ENCODE measurements at regions not wholly inside any gene's neighbourhood (a gene's known extent, or its start where the extent isn't known, plus 50 kb on each side); places are given as distances from the start of the nearest gene placed in this dataset.

- DNase-seq (ENCODE audit: low read depth in 3 of 3, low spot score in 2 of 3), result no peak
Observed at GRCh38 chr15:35722501-35722900, 176.5 kb upstream of the DPH6 start.

GRCh38 chr15:35723120-35723847 lies 177.3 kb upstream of the DPH6 start:
- no peak for DNase-seq (ENCODE audit: low read depth in 3 of 3, low spot score in 2 of 3)

- no peak for DNase-seq (ENCODE audit: low read depth in 3 of 3, low spot score in 2 of 3)
Observed at GRCh38 chr15:35723852-35724251, 177.9 kb upstream of the DPH6 start.

- DNase-seq (ENCODE audit: low read depth in 3 of 3, low spot score in 2 of 3), result no peak
Observed at GRCh38 chr15:35724626-35725025, 178.7 kb upstream of the DPH6 start.

GRCh38 chr15:35725353-35725752 lies 179.4 kb upstream of the DPH6 start:
- no peak for DNase-seq (ENCODE audit: low read depth in 3 of 3, low spot score in 2 of 3)

GRCh38 chr15:35727627-35728026 lies 181.7 kb upstream of the DPH6 start:
- no peak for DNase-seq (ENCODE audit: low read depth in 3 of 3, low spot score in 2 of 3)

- no peak for DNase-seq (ENCODE audit: low read depth in 3 of 3, low spot score in 2 of 3)
Observed at GRCh38 chr15:35728219-35728940, 182.4 kb upstream of the DPH6 start.

GRCh38 chr15:35736150-35736549 lies 190.2 kb upstream of the DPH6 start:
- DNase-seq (ENCODE audit: low read depth in 3 of 3, low spot score in 2 of 3), result no peak

GRCh38 chr15:35737441-35737840 lies 191.5 kb upstream of the DPH6 start:
- no peak for DNase-seq (ENCODE audit: low read depth in 3 of 3, low spot score in 2 of 3)

- DNase-seq (ENCODE audit: low read depth in 3 of 3, low spot score in 2 of 3), result no peak
Observed at GRCh38 chr15:35738370-35738769, 192.4 kb upstream of the DPH6 start.

- no peak for DNase-seq (ENCODE audit: low read depth in 3 of 3, low spot score in 2 of 3)
Observed at GRCh38 chr15:35740761-35741160, 194.8 kb upstream of the DPH6 start.

- no peak for DNase-seq (ENCODE audit: low read depth in 3 of 3, low spot score in 2 of 3)
Observed at GRCh38 chr15:35741395-35741794, 195.4 kb upstream of the DPH6 start.

GRCh38 chr15:35741881-35742280 lies 195.9 kb upstream of the DPH6 start:
- DNase-seq (ENCODE audit: low read depth in 3 of 3, low spot score in 2 of 3), result no peak

GRCh38 chr15:35743321-35743720 lies 197.4 kb upstream of the DPH6 start:
- DNase-seq (ENCODE audit: low read depth in 3 of 3, low spot score in 2 of 3), result no peak

- no peak for DNase-seq (ENCODE audit: low read depth in 3 of 3, low spot score in 2 of 3)
Observed at GRCh38 chr15:35746121-35746520, 200.2 kb upstream of the DPH6 start.

GRCh38 chr15:35748105-35748504 lies 202.1 kb upstream of the DPH6 start:
- DNase-seq (ENCODE audit: low read depth in 3 of 3, low spot score in 2 of 3), result no peak

- no peak for DNase-seq (ENCODE audit: low read depth in 3 of 3, low spot score in 2 of 3)
Observed at GRCh38 chr15:35750051-35750450, 204.1 kb upstream of the DPH6 start.

- peak; percentile 85 to 91 (median 89) for DNase-seq (ENCODE audit: low read depth in 3 of 3, low spot score in 2 of 3)
Observed at GRCh38 chr15:35751413-35752133, 205.6 kb upstream of the DPH6 start.

- DNase-seq (ENCODE audit: low read depth in 3 of 3, low spot score in 2 of 3), result no peak
Observed at GRCh38 chr15:35752134-35752466, 206.1 kb upstream of the DPH6 start.

GRCh38 chr15:35753486-35753885 lies 207.5 kb upstream of the DPH6 start:
- DNase-seq (ENCODE audit: low read depth in 3 of 3, low spot score in 2 of 3), result no peak

- no peak for DNase-seq (ENCODE audit: low read depth in 3 of 3, low spot score in 2 of 3)
Observed at GRCh38 chr15:35755237-35755802, 209.4 kb upstream of the DPH6 start.

- no peak for DNase-seq (ENCODE audit: low read depth in 3 of 3, low spot score in 2 of 3)
Observed at GRCh38 chr15:35756623-35757022, 210.7 kb upstream of the DPH6 start.
